Astrocyte of the cerebellum (primary cell): ENCODE measurements at regions not wholly inside any gene's neighbourhood (a gene's known extent, or its start where the extent isn't known, plus 50 kb on each side); places are given as distances from the start of the nearest gene placed in this dataset.
"Not testable (repeated sequence)": the region's sequence is repeated elsewhere in the genome, so short reads cannot be mapped to it uniquely, and the experiment has no call there.

ENCODE experiments used
- DNase-seq: peaks from one replicate; pipeline ENCODE4 v3.0.0-alpha.2; 2011; ENCODE audit warnings: low read depth
- H3K4me3 ChIP-seq: 2 replicates; pipeline ENCODE4 v1.5.1; 2011; ENCODE audit warnings: mild to moderate bottlenecking, low read depth, low read length, moderate library complexity
- CTCF ChIP-seq: IDR thresholded peaks from 2 replicates; pipeline ENCODE4 v1.5.1; 2012; ENCODE audit warnings: low read length, low read depth, moderate library complexity, mild to moderate bottlenecking; ENCODE audit errors: missing control alignments
- in situ Hi-C: cut with HindIII; loops from 2 replicates; pipeline ENCODE4 v1.10.0; 2017; ENCODE audit warnings: low sequenced_read_pairs

- DNase-seq = no peak
- no peak overlapping the region for H3K4me3 ChIP-seq
- TF ChIP-seq CTCF = no peak
- in situ Hi-C loops = no loop called here
These were observed 114.2 kb downstream of the DHRS2 start for GRCh38 chr14:23750357-23750756.

GRCh38 chr14:23751616-23752015, 115.5 kb downstream of the DHRS2 start:
- TF ChIP-seq CTCF = no peak
- DNase-seq = no peak
- no peak overlapping the region for H3K4me3 ChIP-seq
- in situ Hi-C loops = no loop called here

- no peak for DNase-seq
- in situ Hi-C loops = no loop called here
- no peak for TF ChIP-seq CTCF
- no peak overlapping the region for H3K4me3 ChIP-seq
These were observed 127.2 kb downstream of the DHRS2 start for GRCh38 chr14:23763394-23763793.

- no peak for TF ChIP-seq CTCF
- DNase-seq = no peak
- in situ Hi-C loops = no loop called here
- no peak overlapping the region for H3K4me3 ChIP-seq
These were observed 130.7 kb downstream of the DHRS2 start for GRCh38 chr14:23766737-23767401.

- in situ Hi-C loops, DNase-seq, H3K4me3 ChIP-seq: not testable (repeated sequence)
These were observed 133.1 kb downstream of the DHRS2 start for GRCh38 chr14:23769221-23769728.

- in situ Hi-C loops = no loop called here
- DNase-seq = no peak
- H3K4me3 ChIP-seq = no peak overlapping the region
- no peak for TF ChIP-seq CTCF
These were observed 137.8 kb downstream of the DHRS2 start for GRCh38 chr14:23773981-23774380.

- no peak for TF ChIP-seq CTCF
- in situ Hi-C loops = no loop called here
- H3K4me3 ChIP-seq = no peak overlapping the region
- no peak for DNase-seq
These were observed 140.1 kb downstream of the DHRS2 start for GRCh38 chr14:23776296-23776695.
